IMR-90 (cell line): ENCODE measurements at regions not wholly inside any gene's neighbourhood (a gene's known extent, or its start where the extent isn't known, plus 50 kb on each side); places are given as distances from the start of the nearest gene placed in this dataset.
A peak's percentile ranks its signal among the peaks of the same experiment; 100 is the strongest.
"Not testable (repeated sequence)": the region's sequence is repeated elsewhere in the genome, so short reads cannot be mapped to it uniquely, and the experiment has no call there.

Experiments used
- ATAC-seq: fragments of 200-7000 bp; cut with Tn5 transposase; 2 replicates; pipeline ENCODE4 v1.9.1; 2020; ENCODE audit warnings: low read depth, mild to moderate bottlenecking, moderate library complexity
- BruUV-seq: library from RNA; stranded (reverse); fragments of 400-500 nt; replicated peaks from 2 replicates; lab custom pipeline; 2021; lab: Mats Ljungman, UMichigan
- CTCF ChIA-PET: fragments of 300-600 bp; formaldehyde crosslinking; extraction: SDS; loops from one replicate; lab custom pipeline; 2021; ENCODE audit warnings: antibody characterized with exemption; lab: Yijun Ruan, JAX
- POLR2A ChIA-PET: fragments of 300-600 bp; sonication (Branson Sonifier 250); formaldehyde crosslinking; loops from one replicate; lab custom pipeline; 2022; ENCODE audit warnings: antibody characterized with exemption; ENCODE audit not compliant: unreplicated experiment; lab: Charles Lee
- DNase-seq: peaks from one replicate; pipeline ENCODE4 v3.0.0; 2013
- H2AFZ ChIP-seq: replicated peaks from 2 replicates; pipeline ENCODE3; 2013; ENCODE audit warnings: low read length, mild to moderate bottlenecking; ENCODE audit not compliant: poor library complexity
- H2AK5ac ChIP-seq: 2 replicates; pipeline ENCODE4 v1.6.1; 2013; ENCODE audit warnings: low read depth, low read length, inconsistent platforms
- H2AK9ac ChIP-seq: replicated peaks from 2 replicates; pipeline ENCODE3; 2013; ENCODE audit warnings: mild to moderate bottlenecking, low read depth, low read length, moderate library complexity; ENCODE audit not compliant: poor library complexity
- H2BK120ac ChIP-seq: 2 replicates; pipeline ENCODE4 v1.6.1; 2013; ENCODE audit warnings: low read depth, low read length, inconsistent platforms
- H2BK15ac ChIP-seq: 3 replicates; pipeline ENCODE4 v1.6.1; 2013; ENCODE audit warnings: low read depth, low read length, inconsistent platforms
- H2BK20ac ChIP-seq: 2 replicates; pipeline ENCODE4 v1.6.1; 2013; ENCODE audit warnings: low read depth, mild to moderate bottlenecking, inconsistent platforms, low read length, moderate library complexity
- H2BK5ac ChIP-seq: 2 replicates; pipeline ENCODE4 v1.6.1; 2013; ENCODE audit warnings: mild to moderate bottlenecking, low read depth, low read length, inconsistent platforms; ENCODE audit not compliant: poor library complexity, severe bottlenecking
- H3K14ac ChIP-seq: replicated peaks from 2 replicates; pipeline ENCODE4 v1.6.1; 2013; ENCODE audit warnings: low read depth, low read length, inconsistent platforms
- H3K18ac ChIP-seq: 2 replicates; pipeline ENCODE4 v1.6.1; 2013; ENCODE audit warnings: low read depth, low read length, control low read depth
- H3K23ac ChIP-seq: 2 replicates; pipeline ENCODE4 v1.6.1; 2013; ENCODE audit warnings: low read depth, low read length, inconsistent platforms
- H3K27ac ChIP-seq: 2 replicates; pipeline ENCODE4 v1.5.1; 2013; ENCODE audit warnings: mild to moderate bottlenecking, control low read depth, low read length; ENCODE audit not compliant: insufficient read depth
- H3K27me3 ChIP-seq: 2 replicates; pipeline ENCODE4 v1.6.1; 2013; ENCODE audit warnings: low read length; ENCODE audit not compliant: control insufficient read depth, insufficient read depth
- H3K36me3 ChIP-seq: 2 replicates; pipeline ENCODE4 v1.6.1; 2013; ENCODE audit warnings: low read length, mixed read lengths; ENCODE audit not compliant: control insufficient read depth, insufficient read depth
- H3K4ac ChIP-seq: 2 replicates; pipeline ENCODE4 v1.6.1; 2013; ENCODE audit warnings: low read depth, low read length, inconsistent platforms
- H3K4me1 ChIP-seq: 2 replicates; pipeline ENCODE4 v1.6.1; 2013; ENCODE audit warnings: low read length, mixed read lengths; ENCODE audit not compliant: control insufficient read depth, insufficient read depth
- H3K4me2 ChIP-seq: 2 replicates; pipeline ENCODE4 v1.6.1; 2013; ENCODE audit warnings: low read depth, mild to moderate bottlenecking, control low read depth, low read length, moderate library complexity
- H3K4me3 ChIP-seq: 2 replicates; pipeline ENCODE4 v1.5.1; 2013; ENCODE audit warnings: low read depth, mild to moderate bottlenecking, control low read depth, low read length, moderate library complexity; ENCODE audit not compliant: insufficient read depth
- H3K56ac ChIP-seq: 2 replicates; pipeline ENCODE4 v1.6.1; 2013; ENCODE audit warnings: low read length, inconsistent platforms; ENCODE audit not compliant: insufficient read depth; ENCODE audit errors: extremely low read depth
- H3K79me1 ChIP-seq, 2 experiments: 2 replicates each; pipeline ENCODE4 v1.6.1; 2013; ENCODE audit warnings: low read length in 2 of 2, inconsistent platforms in 1 of 2, low read depth in 1 of 2
- H3K9ac ChIP-seq: 2 replicates; pipeline ENCODE4 v1.6.1; 2013; ENCODE audit warnings: low read depth, low read length, control low read depth
- H3K9me1 ChIP-seq: 2 replicates; pipeline ENCODE4 v1.6.1; 2013; ENCODE audit warnings: low read length, inconsistent platforms; ENCODE audit not compliant: insufficient read depth
- H3K9me3 ChIP-seq: 2 replicates; pipeline ENCODE4 v1.6.1; 2013; ENCODE audit warnings: low read length; ENCODE audit not compliant: control insufficient read depth, insufficient read depth
- H4K20me1 ChIP-seq: 2 replicates; pipeline ENCODE4 v1.6.1; 2013; ENCODE audit warnings: low read length, inconsistent platforms; ENCODE audit not compliant: insufficient read depth
- H4K5ac ChIP-seq: 2 replicates; pipeline ENCODE4 v1.6.1; 2013; ENCODE audit warnings: mild to moderate bottlenecking, low read depth, low read length, control low read depth
- H4K8ac ChIP-seq, 2 experiments: 2 replicates each; pipeline ENCODE4 v1.6.1; 2013; ENCODE audit warnings: low read depth in 2 of 2, low read length in 2 of 2, control low read depth in 1 of 2, inconsistent platforms in 1 of 2
- H4K91ac ChIP-seq: 2 replicates; pipeline ENCODE4 v1.6.1; 2013; ENCODE audit warnings: low read depth, low read length, inconsistent platforms; ENCODE audit not compliant: insufficient read depth
- MAFK ChIP-seq: IDR thresholded peaks from 2 replicates; pipeline ENCODE4 v1.6.1; 2012; ENCODE audit warnings: low read depth, low read length, improper control_type of control experiment
- NFE2L2 ChIP-seq: fragments of 150-350 bp; IDR thresholded peaks from 2 replicates; pipeline ENCODE4 v1.6.1; 2016; ENCODE audit warnings: low read depth, mild to moderate bottlenecking, low read length
- WGBS, 2 experiments: methylation state at CpG; one replicate each; pipeline versions ENCODE4 v1.1.5 to v1.1.7; 2013; ENCODE audit warnings: missing lambda C conversion rate in 2 of 2; ENCODE audit not compliant: insufficient read length in 1 of 2; ENCODE audit errors: extremely low coverage in 2 of 2; 5-methylcytosine and 5-hydroxymethylcytosine counted together
- dilution Hi-C: fragments of 300-500 bp; cut with HindIII; formaldehyde crosslinking; loops from one replicate; pipeline ENCODE4 v1.14.3; 2018; ENCODE audit warnings: low sequenced_read_pairs; ENCODE audit not compliant: unreplicated experiment
- in situ Hi-C: fragments of 300-500 bp; cut with MboI; formaldehyde crosslinking; loops from 3 replicates; pipeline ENCODE4 v1.14.3; 2019; ENCODE audit warnings: low sequenced_read_pairs, inconsistent platforms, mixed read lengths
- intact Hi-C: fragments of 100-400 bp; cut with micrococcal nuclease; formaldehyde crosslinking; loops from 2 replicates; pipeline ENCODE4 v1.10.0; 2022

- H3K4me1 ChIP-seq, dilution Hi-C loops, H3K4me2 ChIP-seq, H4K20me1 ChIP-seq, H3K9me3 ChIP-seq, H2BK15ac ChIP-seq, H4K91ac ChIP-seq, H3K27me3 ChIP-seq, ATAC-seq, H3K23ac ChIP-seq, H3K9ac ChIP-seq, in situ Hi-C loops, H3K18ac ChIP-seq, intact Hi-C loops, H2BK5ac ChIP-seq, H3K79me1 ChIP-seq, H2AFZ ChIP-seq, DNase-seq, H3K36me3 ChIP-seq, H4K8ac ChIP-seq, CTCF ChIA-PET, BruUV-seq, H2AK9ac ChIP-seq, H3K9me1 ChIP-seq, H2BK120ac ChIP-seq, H2AK5ac ChIP-seq, H3K4me3 ChIP-seq, POLR2A ChIA-PET, H3K14ac ChIP-seq, H4K5ac ChIP-seq, H2BK20ac ChIP-seq, H3K56ac ChIP-seq, H3K4ac ChIP-seq, H3K27ac ChIP-seq: not testable (repeated sequence)
- peak; percentile 92 for TF ChIP-seq NFE2L2
- peak; percentile 61 for TF ChIP-seq MAFK
- WGBS, 2 experiments: 90% methylated on average over 2 of the region's 6 CpGs; no CpG with 5 or more reads in 1 of the 2 experiments
These were observed 212.5 kb upstream of the PIEZO2 start for GRCh38 chr18:11361862-11362261.
